ENCODE measurements at regions not wholly inside any gene's neighbourhood (a gene's known extent, or its start where the extent isn't known, plus 50 kb on each side); places are given as distances from the start of the nearest gene placed in this dataset.

GRCh38 chr11:116073854-116074837 lies 569.9 kb upstream of the CADM1 start:
- no peaks in the 10 kb centered on the region for H3K36me3 ChIP-seq (ENCODE audit: control insufficient read depth in 2 of 2, insufficient read depth in 2 of 2, low read length in 1 of 2)
- H3K4me1 ChIP-seq (ENCODE audit: control insufficient read depth in 2 of 2, insufficient read depth in 2 of 2, low read length in 1 of 2): no peaks in the 10 kb centered on the region
- no peak overlapping the region for H3K4me3 ChIP-seq (ENCODE audit: low read depth in 1 of 2, low read length in 2 of 2)
- no peaks in the 10 kb centered on the region for H3K27me3 ChIP-seq (ENCODE audit: control insufficient read depth in 1 of 2, insufficient read depth in 2 of 2, low read length in 2 of 2)
- H3K27ac ChIP-seq (ENCODE audit: low read depth in 2 of 2, low read length in 1 of 2): no peak overlapping the region
- H3K9me3 ChIP-seq (ENCODE audit: control insufficient read depth in 2 of 2, insufficient read depth in 1 of 2, low read depth in 1 of 2, low read length in 1 of 2): peaks cover 0 to 5% of the 10 kb centered on the region in 2 donors
- WGBS, 2 donors: 48 to 66% methylated on average over 18 of the region's 18 CpGs

- H3K36me3 ChIP-seq (ENCODE audit: control insufficient read depth in 2 of 2, insufficient read depth in 2 of 2, low read length in 1 of 2): no peaks in the 10 kb centered on the region
- peaks cover 0 to 4% of the 10 kb centered on the region in 2 donors for H3K9me3 ChIP-seq (ENCODE audit: control insufficient read depth in 2 of 2, insufficient read depth in 1 of 2, low read depth in 1 of 2, low read length in 1 of 2)
- H3K27me3 ChIP-seq (ENCODE audit: control insufficient read depth in 1 of 2, insufficient read depth in 2 of 2, low read length in 2 of 2): no peaks in the 10 kb centered on the region
- 72 to 83% methylated on average over 16 of the region's 16 CpGs for WGBS, 2 donors
- H3K27ac ChIP-seq (ENCODE audit: low read depth in 2 of 2, low read length in 1 of 2): no peak overlapping the region
- no peaks in the 10 kb centered on the region for H3K4me1 ChIP-seq (ENCODE audit: control insufficient read depth in 2 of 2, insufficient read depth in 2 of 2, low read length in 1 of 2)
- H3K4me3 ChIP-seq (ENCODE audit: low read depth in 1 of 2, low read length in 2 of 2): no peak overlapping the region
These were observed 568.6 kb upstream of the CADM1 start for GRCh38 chr11:116072601-116073410.

DNA sequence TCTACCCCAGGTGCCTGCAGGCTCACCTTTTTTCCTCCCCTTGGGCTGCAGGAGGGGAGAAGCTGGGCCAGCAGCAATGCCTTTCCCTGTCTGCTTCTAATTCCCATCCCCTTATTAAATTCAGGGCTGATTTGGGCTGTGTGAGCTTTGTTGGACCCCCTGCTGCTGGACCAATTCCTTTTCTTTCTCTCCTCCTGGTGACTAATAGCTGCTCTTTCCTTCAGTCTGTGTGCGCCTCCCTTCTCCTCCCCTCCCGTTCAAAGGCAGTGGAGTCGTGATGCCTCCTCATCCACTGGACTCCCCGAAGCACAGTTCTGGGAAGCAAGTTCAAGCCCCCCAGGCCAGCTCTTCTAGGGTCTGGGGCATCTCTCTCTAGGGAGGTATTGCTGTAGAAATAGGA lies 567.9 kb upstream of the CADM1 start:
- 69% methylated on average over 4 of the region's 4 CpGs for WGBS, 2 donors

GRCh38 chr11:116071241-116071640 lies 567.0 kb upstream of the CADM1 start:
- H3K9me3 ChIP-seq (ENCODE audit: control insufficient read depth in 2 of 2, insufficient read depth in 1 of 2, low read depth in 1 of 2, low read length in 1 of 2): peaks cover 0 to 2% of the 10 kb centered on the region in 2 donors
- H3K4me3 ChIP-seq (ENCODE audit: low read depth in 1 of 2, low read length in 2 of 2): no peak overlapping the region
- no peak overlapping the region for H3K27ac ChIP-seq (ENCODE audit: low read depth in 2 of 2, low read length in 1 of 2)
- no peaks in the 10 kb centered on the region for H3K36me3 ChIP-seq (ENCODE audit: control insufficient read depth in 2 of 2, insufficient read depth in 2 of 2, low read length in 1 of 2)
- 45 to 51% methylated on average over 6 of the region's 6 CpGs for WGBS, 2 donors
- no peaks in the 10 kb centered on the region for H3K4me1 ChIP-seq (ENCODE audit: control insufficient read depth in 2 of 2, insufficient read depth in 2 of 2, low read length in 1 of 2)
- H3K27me3 ChIP-seq (ENCODE audit: control insufficient read depth in 1 of 2, insufficient read depth in 2 of 2, low read length in 2 of 2): no peaks in the 10 kb centered on the region

More for the DNA sequence above, 567.9 kb upstream of the CADM1 start:
- Histone ChIP-seq H3K27ac (ENCODE audit: low read depth in 2 of 2, low read length in 1 of 2) (no peak overlapping the region), H3K4me1 (ENCODE audit: control insufficient read depth in 2 of 2, insufficient read depth in 2 of 2, low read length in 1 of 2) (no peaks in the 10 kb centered on the region), H3K27me3 (ENCODE audit: control insufficient read depth in 1 of 2, insufficient read depth in 2 of 2, low read length in 2 of 2) (no peaks in the 10 kb centered on the region), H3K4me3 (ENCODE audit: low read depth in 1 of 2, low read length in 2 of 2) (no peak overlapping the region), H3K9me3 (ENCODE audit: control insufficient read depth in 2 of 2, insufficient read depth in 1 of 2, low read depth in 1 of 2, low read length in 1 of 2) (peaks cover 0 to 2% of the 10 kb centered on the region in 2 donors), H3K36me3 (ENCODE audit: control insufficient read depth in 2 of 2, insufficient read depth in 2 of 2, low read length in 1 of 2) (no peaks in the 10 kb centered on the region)

GRCh38 chr11:116070520-116070919 lies 566.3 kb upstream of the CADM1 start:
- Histone ChIP-seq H3K9me3 (ENCODE audit: control insufficient read depth in 2 of 2, insufficient read depth in 1 of 2, low read depth in 1 of 2, low read length in 1 of 2) (peaks cover 0 to 2% of the 10 kb centered on the region in 2 donors), H3K4me3 (ENCODE audit: low read depth in 1 of 2, low read length in 2 of 2) (no peak overlapping the region), H3K4me1 (ENCODE audit: control insufficient read depth in 2 of 2, insufficient read depth in 2 of 2, low read length in 1 of 2) (no peaks in the 10 kb centered on the region), H3K27me3 (ENCODE audit: control insufficient read depth in 1 of 2, insufficient read depth in 2 of 2, low read length in 2 of 2) (no peaks in the 10 kb centered on the region), H3K36me3 (ENCODE audit: control insufficient read depth in 2 of 2, insufficient read depth in 2 of 2, low read length in 1 of 2) (no peaks in the 10 kb centered on the region), H3K27ac (ENCODE audit: low read depth in 2 of 2, low read length in 1 of 2) (no peak overlapping the region)
- WGBS, 2 donors: 48 to 58% methylated on average over 4 of the region's 4 CpGs

DNA sequence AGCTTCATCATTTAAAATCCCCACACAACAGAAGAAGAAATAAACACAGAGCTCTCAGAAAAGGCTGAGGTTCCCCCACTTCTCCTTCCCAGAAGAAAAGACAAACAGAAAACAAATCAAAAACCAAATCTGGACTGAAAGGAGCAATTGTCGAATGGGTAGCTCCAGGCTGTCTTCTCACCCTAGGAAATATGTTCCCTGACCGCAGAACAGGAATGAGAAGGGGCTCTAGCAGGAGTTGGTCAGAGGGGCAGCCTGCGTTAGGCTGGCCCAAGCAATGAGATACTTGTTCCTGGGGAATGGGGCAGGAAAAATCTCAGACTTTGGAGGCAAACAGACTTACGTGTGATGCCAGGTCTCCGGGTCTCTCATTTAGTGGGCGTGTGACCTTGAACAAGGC lies 562.6 kb upstream of the CADM1 start:
- Histone ChIP-seq H3K27me3 (ENCODE audit: control insufficient read depth in 1 of 2, insufficient read depth in 2 of 2, low read length in 2 of 2) (no peaks in the 10 kb centered on the region), H3K27ac (ENCODE audit: low read depth in 2 of 2, low read length in 1 of 2) (no peak overlapping the region), H3K4me1 (ENCODE audit: control insufficient read depth in 2 of 2, insufficient read depth in 2 of 2, low read length in 1 of 2) (peaks cover 0 to 2% of the 10 kb centered on the region in 2 donors), H3K9me3 (ENCODE audit: control insufficient read depth in 2 of 2, insufficient read depth in 1 of 2, low read depth in 1 of 2, low read length in 1 of 2) (no peaks in the 10 kb centered on the region), H3K4me3 (ENCODE audit: low read depth in 1 of 2, low read length in 2 of 2) (no peak overlapping the region), H3K36me3 (ENCODE audit: control insufficient read depth in 2 of 2, insufficient read depth in 2 of 2, low read length in 1 of 2) (no peaks in the 10 kb centered on the region)
- WGBS, 2 donors: 85 to 91% methylated on average over 6 of the region's 6 CpGs

GRCh38 chr11:116065986-116066385 lies 561.8 kb upstream of the CADM1 start:
- no peak overlapping the region for H3K27ac ChIP-seq (ENCODE audit: low read depth in 2 of 2, low read length in 1 of 2)
- WGBS, 2 donors: 78 to 89% methylated on average over 8 of the region's 8 CpGs
- no peak overlapping the region for H3K4me3 ChIP-seq (ENCODE audit: low read depth in 1 of 2, low read length in 2 of 2)
- H3K9me3 ChIP-seq (ENCODE audit: control insufficient read depth in 2 of 2, insufficient read depth in 1 of 2, low read depth in 1 of 2, low read length in 1 of 2): no peaks in the 10 kb centered on the region
- no peaks in the 10 kb centered on the region for H3K36me3 ChIP-seq (ENCODE audit: control insufficient read depth in 2 of 2, insufficient read depth in 2 of 2, low read length in 1 of 2)
- no peaks in the 10 kb centered on the region for H3K27me3 ChIP-seq (ENCODE audit: control insufficient read depth in 1 of 2, insufficient read depth in 2 of 2, low read length in 2 of 2)
- peaks cover 0 to 2% of the 10 kb centered on the region in 2 donors for H3K4me1 ChIP-seq (ENCODE audit: control insufficient read depth in 2 of 2, insufficient read depth in 2 of 2, low read length in 1 of 2)

- Histone ChIP-seq H3K27ac (ENCODE audit: low read depth in 2 of 2, low read length in 1 of 2) (no peak overlapping the region), H3K4me1 (ENCODE audit: control insufficient read depth in 2 of 2, insufficient read depth in 2 of 2, low read length in 1 of 2) (peaks cover 0 to 2% of the 10 kb centered on the region in 2 donors), H3K9me3 (ENCODE audit: control insufficient read depth in 2 of 2, insufficient read depth in 1 of 2, low read depth in 1 of 2, low read length in 1 of 2) (no peaks in the 10 kb centered on the region), H3K4me3 (ENCODE audit: low read depth in 1 of 2, low read length in 2 of 2) (no peak overlapping the region), H3K27me3 (ENCODE audit: control insufficient read depth in 1 of 2, insufficient read depth in 2 of 2, low read length in 2 of 2) (no peaks in the 10 kb centered on the region), H3K36me3 (ENCODE audit: control insufficient read depth in 2 of 2, insufficient read depth in 2 of 2, low read length in 1 of 2) (no peaks in the 10 kb centered on the region)
- 85 to 86% methylated on average over 10 of the region's 10 CpGs for WGBS, 2 donors
These were observed 561.1 kb upstream of the CADM1 start for GRCh38 chr11:116065191-116065895.

DNA sequence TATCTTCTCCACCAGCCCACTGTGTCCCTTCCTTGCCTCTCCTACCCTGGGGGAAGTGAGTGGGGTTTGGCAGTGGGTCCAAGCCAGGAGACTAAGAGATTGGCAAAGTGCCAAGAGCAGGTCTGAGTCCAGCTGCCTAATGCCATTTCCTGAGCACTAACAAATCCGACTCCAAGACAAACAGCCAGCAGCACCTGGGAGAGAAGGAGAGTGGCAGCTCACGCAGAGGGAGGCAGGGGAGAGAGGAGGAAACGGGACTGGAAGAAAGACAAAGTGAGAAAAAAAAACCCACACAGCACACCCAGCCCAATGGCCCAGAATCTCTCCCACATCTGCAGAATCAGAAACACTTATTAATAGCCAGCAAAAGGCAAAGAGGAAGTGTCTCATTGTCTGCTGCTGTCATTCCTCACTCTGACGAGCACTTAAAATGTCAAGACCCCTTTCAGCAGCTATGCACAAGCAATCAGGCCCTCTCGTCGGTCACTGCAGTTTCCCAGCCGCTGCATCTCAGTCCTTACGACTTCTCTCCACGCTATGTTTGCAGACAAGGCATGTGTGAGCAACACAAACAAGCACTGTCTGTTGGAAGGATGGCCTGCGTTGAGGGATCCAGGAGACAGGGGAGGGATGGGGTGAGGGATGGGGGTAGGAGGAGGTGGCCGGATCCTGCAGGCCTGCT lies 558.4 kb upstream of the CADM1 start:
- H3K27me3 ChIP-seq (ENCODE audit: control insufficient read depth in 1 of 2, insufficient read depth in 2 of 2, low read length in 2 of 2): no peaks in the 10 kb centered on the region
- H3K36me3 ChIP-seq (ENCODE audit: control insufficient read depth in 2 of 2, insufficient read depth in 2 of 2, low read length in 1 of 2): no peaks in the 10 kb centered on the region
- no peak overlapping the region for H3K4me3 ChIP-seq (ENCODE audit: low read depth in 1 of 2, low read length in 2 of 2)
- H3K4me1 ChIP-seq (ENCODE audit: control insufficient read depth in 2 of 2, insufficient read depth in 2 of 2, low read length in 1 of 2): peaks cover 0 to 2% of the 10 kb centered on the region in 2 donors
- no peak overlapping the region for H3K27ac ChIP-seq (ENCODE audit: low read depth in 2 of 2, low read length in 1 of 2)
- H3K9me3 ChIP-seq (ENCODE audit: control insufficient read depth in 2 of 2, insufficient read depth in 1 of 2, low read depth in 1 of 2, low read length in 1 of 2): no peaks in the 10 kb centered on the region
- WGBS, 2 donors: 32 to 38% methylated on average over 11 of the region's 11 CpGs
